ENCODE measurements at regions not wholly inside any gene's neighbourhood (a gene's known extent, or its start where the extent isn't known, plus 50 kb on each side); places are given as distances from the start of the nearest gene placed in this dataset.

GRCh38 chr20:11483697-11484096 lies 434.0 kb upstream of the BTBD3 start (continued):
- TF ChIP-seq RELB (IDR thresholded peaks at IDR 0.05; ENCODE audit: low read depth), result peak; percentile 53; the same call in 1 of the 2 replicates
- no peak for TF ChIP-seq JUNB (IDR thresholded peaks at IDR 0.05)
- TF ChIP-seq SKIL (IDR thresholded peaks at IDR 0.05; ENCODE audit: low read depth, poor library complexity, severe bottlenecking), result no peak
- no peak for TF ChIP-seq JUND (IDR thresholded peaks at IDR 0.05; ENCODE audit: low read depth, low read length)

- 87% methylated on average over 1 of the region's 1 CpG for whole genome bisulfite sequencing (ENCODE audit: insufficient coverage, insufficient replicate concordance, low lambda C conversion rate, missing lambda C conversion rate)
- no peaks in the 10 kb centered on the region for H3K27me3 ChIP-seq (replicated peaks in 1 of 2; ENCODE audit: control insufficient read depth in 2 of 2, insufficient read depth in 2 of 2, low read length in 1 of 2)
- no peak overlapping the region for H3K27ac ChIP-seq (ENCODE audit: control insufficient read depth, insufficient read depth)
- no peaks in the 10 kb centered on the region for H4K20me1 ChIP-seq (ENCODE audit: control insufficient read depth, insufficient read depth)
- no peaks in the 10 kb centered on the region for H3K79me2 ChIP-seq (ENCODE audit: control insufficient read depth, insufficient read depth, low read length)
- SMC1A ChIA-PET (ENCODE audit: uncharacterized antibody, unreplicated experiment), result interaction anchor here (1.0 to 1.8 kb wide), 12 partner anchors 8 to 212 kb away, joined by 3 to 10 read pairs (median 3); no protein-coding TSS in a partner anchor
- ATAC-seq (peak; percentile 82), DNase-seq (ENCODE audit: low read depth, low spot score) (no peak), FAIRE-seq (no peak)
- H3K9me3 ChIP-seq (replicated peaks; ENCODE audit: control insufficient read depth, insufficient read depth, low read length), result no peaks in the 10 kb centered on the region
- intact Hi-C loops (cut with micrococcal nuclease; ENCODE audit: unreplicated experiment) (no loop called here), in situ Hi-C loops (cut with MboI) (no loop called here)
- no TSS peak for BruUV-seq (replicated peaks)
- H3K36me3 ChIP-seq (ENCODE audit: control insufficient read depth in 2 of 2, insufficient read depth in 2 of 2, low read length in 1 of 2), result no peaks in the 10 kb centered on the region
- POLR2A ChIA-PET, result interaction anchor here (0.5 to 0.6 kb wide), 2 partner anchors 37 to 52 kb away, joined by 3 read pairs; no protein-coding TSS in a partner anchor
- no peaks in the 10 kb centered on the region for H3K4me1 ChIP-seq (ENCODE audit: control insufficient read depth, insufficient read depth, low read length)
- CTCF ChIA-PET, result interaction anchor here (0.8 to 3.9 kb wide), 3 partner anchors 15 to 30 kb away, joined by 3 to 13 read pairs (median 7); no protein-coding TSS in a partner anchor
- RAD21 ChIA-PET (ENCODE audit: unreplicated experiment), result interaction anchor here (1.0 to 6.4 kb wide), 3 partner anchors 26 to 57 kb away, joined by 3 to 29 read pairs (median 7); no protein-coding TSS in a partner anchor
- no peak overlapping the region for H3K9ac ChIP-seq (ENCODE audit: control insufficient read depth, insufficient read depth, low read length)
- no peak overlapping the region for H3K4me2 ChIP-seq (ENCODE audit: control insufficient read depth, insufficient read depth)
- no peak overlapping the region for H2AFZ ChIP-seq (ENCODE audit: control insufficient read depth, low read depth, low read length)
- H3K4me3 ChIP-seq, result no peak overlapping the region
- TF ChIP-seq ZNF24 (IDR thresholded peaks at IDR 0.05), result peak; percentile 95
- no peak for TF ChIP-seq HCFC1 (IDR thresholded peaks at IDR 0.05; ENCODE audit: low read length)
- TF ChIP-seq TCF12 (IDR thresholded peaks at IDR 0.05; ENCODE audit: low read depth, low read length), result 0 out of 2 replicates have a peak, but pooled peaks have one; percentile 31
- no peak for TF ChIP-seq WRNIP1 (IDR thresholded peaks at IDR 0.05; ENCODE audit: borderline replicate concordance, low read depth, low read length)
- TF ChIP-seq IKZF2 (IDR thresholded peaks at IDR 0.05), result peak in 1 of 2 experiments; percentile 30; a peak in 1 of 4 replicates
- no peak for TF ChIP-seq CEBPB (IDR thresholded peaks at IDR 0.05; ENCODE audit: borderline replicate concordance in 1 of 2, low read depth in 2 of 2, low read length in 2 of 2)
- TF ChIP-seq STAT1 (conservative IDR thresholded peaks at IDR 0.05), result no peak
- TF ChIP-seq SPI1 (IDR thresholded peaks at IDR 0.05; ENCODE audit: borderline replicate concordance, insufficient read depth, low read depth, low read length), result peak; percentile 85
- no peak for TF ChIP-seq NR2F1 (conservative IDR thresholded peaks at IDR 0.05)
- peak; percentile 35; the same call in 1 of the 2 replicates for TF ChIP-seq PKNOX1 (IDR thresholded peaks at IDR 0.05)
- TF ChIP-seq SUZ12 (IDR thresholded peaks at IDR 0.05; ENCODE audit: unreplicated experiment), result no peak
Measured at GRCh38 chr20:11484479-11484878, 433.2 kb upstream of the BTBD3 start.

All from GM12878 (cell line).